ENCODE measurements at regions not wholly inside any gene's neighbourhood (a gene's known extent, or its start where the extent isn't known, plus 50 kb on each side); places are given as distances from the start of the nearest gene placed in this dataset.

- TF ChIP-seq, protein P1, sequence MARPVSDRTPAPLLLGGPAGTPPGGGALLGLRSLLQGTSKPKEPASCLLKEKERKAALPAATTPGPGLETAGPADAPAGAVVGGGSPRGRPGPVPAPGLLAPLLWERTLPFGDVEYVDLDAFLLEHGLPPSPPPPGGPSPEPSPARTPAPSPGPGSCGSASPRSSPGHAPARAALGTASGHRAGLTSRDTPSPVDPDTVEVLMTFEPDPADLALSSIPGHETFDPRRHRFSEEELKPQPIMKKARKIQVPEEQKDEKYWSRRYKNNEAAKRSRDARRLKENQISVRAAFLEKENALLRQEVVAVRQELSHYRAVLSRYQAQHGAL (CRISPR knock-in tag; IDR thresholded peaks at IDR 0.05; ENCODE audit: not compliant biosample characterization), result no peak
- no peak for TF ChIP-seq ZNF256 (CRISPR knock-in tag; conservative IDR thresholded peaks at IDR 0.05)
These were observed 200.2 kb upstream of the SEMA3E start for GRCh38 chr7:83849131-83849530.

All from HepG2 (cell line).